AG09319 (cell line): ENCODE measurements at regions not wholly inside any gene's neighbourhood (a gene's known extent, or its start where the extent isn't known, plus 50 kb on each side); places are given as distances from the start of the nearest gene placed in this dataset.

Source experiments
- DNase-seq: peaks from one replicate; pipeline ENCODE4 v3.0.0-alpha.2; 2010; ENCODE audit warnings: low read depth; ENCODE audit errors: extremely low read depth
- TF ChIP-seq, protein P1 (sequence below): IDR thresholded peaks from 2 replicates; pipeline ENCODE4 v1.5.1; 2011; ENCODE audit warnings: low read depth, mild to moderate bottlenecking, inconsistent platforms, low read length, moderate library complexity

DNA sequence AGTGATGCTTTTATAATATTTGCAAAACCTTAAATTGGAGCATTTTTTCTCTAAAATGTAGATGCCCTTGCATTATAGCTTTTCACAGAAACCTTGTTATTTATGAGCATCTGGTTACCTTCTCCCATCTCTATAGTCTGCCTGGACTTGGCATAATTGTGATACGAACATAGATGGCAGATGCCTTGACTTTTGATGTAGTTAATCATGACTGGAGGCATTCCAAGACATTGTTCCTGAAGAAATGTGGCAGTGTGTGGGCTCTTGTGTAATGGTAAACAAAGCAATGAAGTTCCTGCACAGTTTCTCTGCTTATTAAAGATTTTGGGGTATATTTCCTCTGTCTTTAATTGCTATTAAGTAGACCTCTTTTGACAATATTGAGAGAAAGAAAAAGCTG, 500.1 kb downstream of the PCDH19 start:
- DNase-seq = no peak
- TF ChIP-seq, protein P1, sequence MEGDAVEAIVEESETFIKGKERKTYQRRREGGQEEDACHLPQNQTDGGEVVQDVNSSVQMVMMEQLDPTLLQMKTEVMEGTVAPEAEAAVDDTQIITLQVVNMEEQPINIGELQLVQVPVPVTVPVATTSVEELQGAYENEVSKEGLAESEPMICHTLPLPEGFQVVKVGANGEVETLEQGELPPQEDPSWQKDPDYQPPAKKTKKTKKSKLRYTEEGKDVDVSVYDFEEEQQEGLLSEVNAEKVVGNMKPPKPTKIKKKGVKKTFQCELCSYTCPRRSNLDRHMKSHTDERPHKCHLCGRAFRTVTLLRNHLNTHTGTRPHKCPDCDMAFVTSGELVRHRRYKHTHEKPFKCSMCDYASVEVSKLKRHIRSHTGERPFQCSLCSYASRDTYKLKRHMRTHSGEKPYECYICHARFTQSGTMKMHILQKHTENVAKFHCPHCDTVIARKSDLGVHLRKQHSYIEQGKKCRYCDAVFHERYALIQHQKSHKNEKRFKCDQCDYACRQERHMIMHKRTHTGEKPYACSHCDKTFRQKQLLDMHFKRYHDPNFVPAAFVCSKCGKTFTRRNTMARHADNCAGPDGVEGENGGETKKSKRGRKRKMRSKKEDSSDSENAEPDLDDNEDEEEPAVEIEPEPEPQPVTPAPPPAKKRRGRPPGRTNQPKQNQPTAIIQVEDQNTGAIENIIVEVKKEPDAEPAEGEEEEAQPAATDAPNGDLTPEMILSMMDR = no peak

DNA sequence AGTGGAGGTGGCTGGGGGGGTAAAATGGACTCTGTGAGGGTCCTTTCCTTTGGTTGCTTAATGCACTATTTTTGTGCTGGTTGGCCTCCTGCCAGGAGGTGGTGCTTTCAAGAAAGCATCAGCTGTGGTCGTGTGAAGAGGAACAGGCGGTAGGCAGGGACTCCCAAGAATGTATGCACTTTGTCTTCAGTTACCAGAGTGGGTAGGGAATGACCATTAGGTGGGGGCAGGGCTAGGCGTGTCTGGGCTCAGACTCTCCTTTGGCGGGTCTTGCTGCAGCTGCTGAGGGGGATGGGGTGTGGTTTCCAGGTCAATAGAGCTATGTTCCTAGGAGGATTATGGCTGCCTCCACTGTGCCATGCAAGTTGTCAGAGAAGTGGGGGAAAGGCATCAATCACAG, 509.0 kb downstream of the PCDH19 start:
- TF ChIP-seq, protein P1 = no peak
- DNase-seq = no peak

DNA sequence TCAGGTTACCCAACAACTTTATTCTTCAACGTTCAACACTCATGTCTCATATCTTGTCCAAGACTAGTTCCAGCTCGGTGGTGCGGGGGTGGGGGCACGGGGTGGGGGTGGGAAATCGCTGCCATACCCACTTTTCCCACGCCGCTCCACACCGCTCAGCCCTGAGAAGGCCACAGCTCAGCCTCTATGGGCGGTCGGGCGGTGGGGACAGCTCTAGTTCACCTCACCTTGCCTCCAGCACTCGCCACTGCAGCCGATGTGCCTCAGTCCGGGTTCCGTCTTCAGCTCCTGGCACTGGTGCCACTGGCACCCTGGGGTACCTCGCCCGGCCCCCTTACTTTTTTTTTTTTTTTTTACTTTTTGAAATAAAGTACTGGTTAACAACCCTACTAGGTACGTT, 522.2 kb downstream of the PCDH19 start:
- TF ChIP-seq, protein P1 = no peak
- no peak for DNase-seq

DNA sequence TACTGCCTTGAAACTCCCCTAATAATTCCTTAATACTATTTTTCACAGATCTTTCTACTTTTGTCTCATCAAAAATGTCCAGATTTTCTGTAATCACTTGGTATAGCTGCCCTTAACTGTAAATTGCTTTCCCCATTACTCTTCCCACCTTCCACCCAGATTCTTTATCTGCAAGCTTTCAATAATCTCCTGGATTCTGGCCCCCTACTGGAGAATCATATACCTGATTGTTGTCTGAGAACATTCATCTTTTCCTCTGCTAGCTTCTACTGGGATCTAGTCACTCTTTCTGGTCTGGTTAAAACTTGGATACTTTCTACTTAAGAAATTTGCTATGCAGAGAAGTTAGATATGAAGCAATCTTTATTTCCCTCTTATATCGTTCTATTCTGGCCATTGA, 552.6 kb downstream of the PCDH19 start:
- no peak for DNase-seq
- TF ChIP-seq, protein P1 = peak; percentile 16

DNA sequence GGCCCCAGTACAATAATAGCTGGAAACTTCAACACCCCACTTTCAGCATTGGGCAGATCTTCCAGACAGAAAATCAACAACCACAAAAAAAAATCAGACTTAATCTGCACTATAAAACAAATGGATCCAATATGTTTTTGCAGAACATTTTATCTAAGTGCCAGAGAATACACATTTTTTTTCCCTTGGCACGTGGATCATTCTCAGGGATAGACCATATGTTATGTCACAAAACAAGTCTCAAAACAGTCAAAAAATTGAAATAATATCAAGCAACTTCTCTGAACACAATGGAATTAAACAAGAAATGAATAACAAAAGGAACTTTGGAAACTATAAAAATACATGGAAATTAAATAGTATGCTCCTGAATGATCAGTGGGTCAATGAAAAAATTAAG, 576.3 kb downstream of the PCDH19 start:
- TF ChIP-seq, protein P1 = no peak
- DNase-seq = no peak

DNA sequence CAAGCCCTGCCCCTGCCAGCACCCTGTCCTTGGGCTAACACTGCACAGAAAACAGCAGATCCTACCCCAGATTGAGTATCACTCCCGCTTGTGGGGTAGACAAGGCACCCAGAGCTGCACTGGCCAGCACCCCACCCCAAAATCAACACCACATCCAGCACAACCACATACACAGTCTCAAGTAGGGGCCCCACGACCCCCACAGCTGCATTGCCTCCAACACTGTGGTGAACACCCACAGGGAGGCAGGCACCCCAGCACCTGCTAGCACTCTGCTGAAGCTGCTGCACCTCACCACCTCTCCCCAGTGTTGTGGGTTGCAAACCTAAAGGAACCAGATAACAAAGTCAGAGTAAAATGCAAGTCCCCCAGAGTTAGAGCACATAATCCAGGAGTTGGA, 589.9 kb downstream of the PCDH19 start:
- no peak for DNase-seq
- TF ChIP-seq, protein P1 = no peak

DNA sequence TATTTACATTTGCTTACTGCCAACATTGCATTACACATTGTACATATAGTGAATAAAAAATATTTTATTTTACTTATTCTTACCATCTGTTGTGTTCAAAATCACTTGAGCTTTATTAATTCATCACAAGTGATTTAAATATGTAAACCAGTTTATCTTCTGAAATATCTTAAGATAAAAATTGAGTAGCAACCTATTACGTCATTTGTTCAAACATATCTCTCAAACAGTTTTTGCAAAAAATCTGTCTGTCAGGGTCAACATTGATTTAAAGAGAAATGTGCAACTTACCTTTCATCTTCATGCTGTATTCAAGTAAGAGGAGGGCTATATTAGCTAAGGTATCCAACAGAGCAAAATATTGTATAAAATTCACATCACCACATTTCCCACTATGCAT, 610.1 kb downstream of the PCDH19 start:
- TF ChIP-seq, protein P1 = no peak
- DNase-seq = no peak
